T-helper 2 cell (primary cell): ENCODE measurements at regions not wholly inside any gene's neighbourhood (a gene's known extent, or its start where the extent isn't known, plus 50 kb on each side); places are given as distances from the start of the nearest gene placed in this dataset.
A peak's percentile ranks its signal among the peaks of the same experiment; 100 is the strongest.

Experiments used
- DNase-seq, 5 experiments: peaks; one replicate each; pipeline versions ENCODE4 v3.0.0 to v3.0.0-alpha.2; 2012 to 2022

DNA sequence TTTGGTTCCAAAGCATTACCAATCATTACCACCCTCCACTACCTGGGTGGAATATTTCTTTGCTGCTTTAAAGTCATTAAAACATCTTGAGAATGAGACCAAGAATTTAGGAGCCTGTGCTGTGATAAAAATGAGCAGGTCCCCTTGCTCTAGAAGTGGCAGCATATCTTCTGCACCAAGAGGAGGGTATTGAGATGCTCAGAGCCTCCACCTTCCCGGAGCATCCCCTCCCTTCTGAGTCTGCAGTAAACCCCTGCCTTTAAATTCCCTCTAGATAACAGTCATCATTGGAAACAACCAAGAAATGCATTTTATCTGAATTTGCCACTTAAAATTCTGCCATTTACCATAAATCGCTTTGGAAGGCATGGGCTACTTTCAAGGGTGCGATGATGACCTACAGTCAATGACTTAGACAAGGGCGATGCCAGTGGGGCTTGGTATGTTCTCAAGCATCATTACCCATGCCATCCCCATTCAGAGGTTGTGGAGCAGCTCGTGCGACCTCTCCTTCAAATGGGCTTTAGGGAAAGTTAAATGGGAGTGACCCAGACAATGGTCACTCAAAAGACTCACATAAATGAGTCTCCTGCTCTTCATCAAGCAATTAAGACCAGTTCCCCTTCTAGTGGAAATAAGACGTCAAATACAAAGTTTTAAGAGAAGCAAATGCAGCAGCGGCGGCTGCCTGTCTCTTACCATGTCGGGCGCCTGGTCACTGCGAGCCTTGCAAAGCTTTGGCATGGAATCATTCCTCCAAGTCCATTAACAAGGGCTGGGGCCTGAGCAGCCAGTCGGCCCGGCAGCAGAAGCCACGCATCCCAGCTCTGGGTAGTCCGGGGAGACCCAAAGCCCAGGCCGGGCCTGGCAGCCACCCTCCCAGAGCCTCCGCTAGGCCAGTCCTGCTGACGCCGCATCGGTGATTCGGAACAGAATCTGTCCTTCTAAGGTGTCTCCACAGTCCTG is 334.5 kb downstream of the TMEM121 start:
- DNase-seq = peak in 3 of 5 experiments; percentile 0 to 7 (median 4)

DNA sequence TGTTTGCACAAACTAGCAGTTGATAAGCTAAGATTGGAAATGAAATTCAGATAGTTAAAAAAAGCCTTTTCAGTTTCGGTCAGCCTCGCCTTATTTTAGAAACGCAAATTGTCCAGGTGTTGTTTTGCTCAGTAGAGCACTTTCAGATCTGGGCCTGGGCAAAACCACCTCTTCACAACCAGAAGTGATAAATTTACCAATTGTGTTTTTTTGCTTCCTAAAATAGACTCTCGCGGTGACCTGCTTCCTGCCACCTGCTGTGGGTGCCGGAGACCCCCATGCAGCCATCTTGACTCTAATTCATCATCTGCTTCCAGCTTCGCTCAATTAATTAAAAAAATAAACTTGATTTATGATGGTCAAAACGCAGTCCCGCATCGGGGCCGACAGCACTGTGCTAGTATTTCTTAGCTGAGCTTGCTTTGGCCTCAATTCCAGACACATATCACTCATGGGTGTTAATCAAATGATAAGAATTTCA is 335.6 kb downstream of the TMEM121 start:
- DNase-seq = peak in 3 of 5 experiments; percentile 0 to 79 (median 4)

DNA sequence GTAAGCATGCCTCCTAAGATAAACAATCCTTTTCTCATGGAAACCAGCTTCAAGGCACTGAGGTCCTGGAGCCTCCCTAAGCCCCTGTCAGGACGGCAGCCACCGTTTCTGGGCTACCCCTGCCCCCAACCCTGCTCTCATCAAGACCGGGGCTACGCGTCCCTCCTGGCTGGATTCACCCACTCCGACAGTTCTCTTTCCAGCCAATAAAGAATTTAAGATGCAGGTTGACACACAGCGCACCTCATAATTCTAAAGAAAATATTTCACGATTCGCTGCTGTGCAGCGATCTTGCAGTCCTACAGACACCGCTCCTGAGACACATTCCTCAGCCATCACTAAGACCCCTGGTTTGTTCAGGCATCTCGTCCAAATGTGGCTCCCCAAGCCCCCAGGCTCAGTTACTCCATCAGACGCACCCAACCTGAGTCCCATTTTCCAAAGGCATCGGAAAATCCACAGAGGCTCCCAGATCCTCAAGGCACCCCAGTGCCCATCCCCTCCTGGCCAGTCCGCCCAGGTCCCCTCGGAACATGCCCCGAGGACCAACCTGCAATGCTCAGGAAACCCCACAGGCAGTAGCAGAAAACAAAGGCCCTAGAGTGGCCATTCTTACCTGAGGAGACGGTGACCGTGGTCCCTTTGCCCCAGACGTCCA is 336.3 kb downstream of the TMEM121 start:
- DNase-seq = peak in 2 of 5 experiments; percentile 0 to 1

DNA sequence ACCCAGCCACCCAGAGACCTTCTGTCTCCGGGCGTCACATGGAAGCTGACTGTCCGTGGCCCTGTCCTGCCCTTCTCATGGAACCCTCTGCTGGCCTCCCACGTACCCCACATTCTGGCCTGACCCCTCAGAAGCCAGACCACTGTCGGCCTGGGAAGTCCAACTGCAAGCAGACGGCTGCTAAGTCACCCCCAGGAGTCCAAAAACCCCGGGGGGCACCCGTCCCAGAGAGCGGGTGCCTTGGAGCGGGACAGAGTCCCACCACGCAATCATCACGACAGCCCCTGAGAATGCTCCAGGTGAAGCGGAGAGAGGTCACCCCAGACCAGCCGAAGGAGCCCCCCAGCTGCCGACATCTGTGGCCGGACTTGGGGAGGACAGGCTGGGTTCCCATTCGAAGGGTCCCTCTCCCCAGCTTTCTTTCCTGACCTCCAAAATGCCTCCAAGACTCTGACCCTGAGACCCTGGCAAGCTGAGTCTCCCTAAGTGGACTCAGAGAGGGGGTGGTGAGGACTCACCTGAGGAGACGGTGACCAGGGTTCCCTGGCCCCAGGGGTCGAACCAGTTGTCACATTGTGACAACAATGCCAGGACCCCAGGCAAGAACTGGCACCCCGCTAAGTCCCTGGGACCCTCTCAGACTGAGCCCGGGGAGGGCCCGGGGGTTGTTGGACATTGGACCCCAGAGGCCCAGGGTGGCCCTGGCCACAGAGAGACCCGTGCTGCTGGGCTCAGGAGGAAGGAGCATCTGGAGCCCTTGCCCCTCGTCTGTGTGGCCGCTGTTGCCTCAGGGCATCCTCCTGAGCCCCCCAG is 337.1 kb downstream of the TMEM121 start:
- DNase-seq = peak in 2 of 5 experiments; percentile 0 to 1

DNA sequence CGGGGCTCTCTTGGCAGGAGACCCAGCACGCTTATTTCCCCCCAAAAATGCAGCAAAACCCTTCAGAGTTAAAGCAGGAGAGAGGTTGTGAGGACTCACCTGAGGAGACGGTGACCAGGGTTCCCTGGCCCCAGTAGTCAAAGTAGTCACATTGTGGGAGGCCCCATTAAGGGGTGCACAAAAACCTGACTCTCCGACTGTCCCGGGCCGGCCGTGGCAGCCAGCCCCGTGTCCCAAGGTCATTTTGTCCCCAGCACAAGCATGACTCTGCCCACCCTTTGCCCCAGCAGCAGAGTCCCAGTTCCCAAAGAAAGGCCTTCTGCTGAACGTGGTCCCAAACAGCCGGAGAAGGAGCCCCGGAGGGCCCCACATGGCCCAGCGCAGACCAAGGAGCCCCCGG is 337.7 kb downstream of the TMEM121 start:
- DNase-seq = peak in 1 of 5 experiments; percentile 1

DNA sequence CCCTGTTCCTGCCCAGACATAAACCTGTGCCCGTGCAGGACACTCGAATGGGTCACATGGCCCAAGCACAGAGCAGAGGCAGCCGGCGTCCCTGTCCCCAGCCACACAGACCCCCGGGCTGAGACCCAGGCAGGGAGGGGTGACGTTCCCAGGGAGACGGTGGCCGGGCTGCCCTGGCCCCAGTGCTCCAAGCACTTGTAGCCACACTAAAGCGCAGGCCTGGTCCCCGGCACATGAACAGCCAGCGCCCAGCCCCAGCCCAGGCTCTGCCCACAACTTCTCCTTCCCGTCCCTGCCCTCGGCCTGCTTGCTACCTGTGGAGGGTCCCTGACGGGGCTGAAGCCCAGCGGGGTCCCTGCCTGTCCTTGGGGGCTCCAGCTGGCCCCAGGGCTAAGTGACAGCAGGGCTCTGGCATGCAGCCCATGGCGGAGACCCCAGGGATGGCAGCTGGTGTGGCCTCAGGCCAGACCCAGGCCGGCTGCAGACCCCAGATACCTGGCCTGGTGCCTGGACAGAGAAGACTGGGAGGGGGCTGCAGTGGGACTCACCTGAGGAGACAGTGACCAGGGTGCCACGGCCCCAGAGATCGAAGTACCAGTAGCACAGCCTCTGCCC is 338.4 kb downstream of the TMEM121 start:
- peak in 3 of 5 experiments; percentile 0 to 8 (median 3) for DNase-seq

DNA sequence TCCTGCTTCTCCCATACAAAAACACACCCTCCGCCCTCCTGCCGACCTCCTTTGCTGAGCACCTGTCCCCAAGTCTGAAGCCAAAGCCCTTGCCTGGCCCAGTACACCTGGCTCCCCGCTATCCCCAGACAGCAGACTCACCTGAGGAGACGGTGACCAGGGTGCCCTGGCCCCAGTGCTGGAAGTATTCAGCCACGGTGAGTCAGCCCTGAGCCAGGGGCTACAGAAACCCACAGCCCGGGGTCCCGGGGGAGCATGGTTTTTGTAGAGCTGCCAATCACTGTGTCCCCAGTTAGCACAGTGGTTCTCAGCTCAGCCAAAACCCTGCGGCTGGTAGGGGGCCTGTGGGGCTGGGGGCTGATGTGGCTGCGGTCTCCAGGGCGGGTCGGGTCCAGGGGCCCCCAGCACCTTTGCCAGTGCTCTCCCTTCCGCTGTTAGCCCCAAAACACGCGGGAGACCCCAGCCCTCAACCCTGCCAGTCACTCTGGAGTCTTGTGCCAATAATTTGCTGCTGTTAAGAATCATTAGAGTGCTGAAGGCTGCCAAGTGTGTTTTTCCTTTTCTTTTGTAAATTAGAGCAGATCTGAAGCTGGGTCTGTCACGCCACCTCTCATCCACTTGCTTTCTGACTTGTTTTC is 339.0 kb downstream of the TMEM121 start:
- DNase-seq = peak in 2 of 5 experiments; percentile 0 to 1

DNA sequence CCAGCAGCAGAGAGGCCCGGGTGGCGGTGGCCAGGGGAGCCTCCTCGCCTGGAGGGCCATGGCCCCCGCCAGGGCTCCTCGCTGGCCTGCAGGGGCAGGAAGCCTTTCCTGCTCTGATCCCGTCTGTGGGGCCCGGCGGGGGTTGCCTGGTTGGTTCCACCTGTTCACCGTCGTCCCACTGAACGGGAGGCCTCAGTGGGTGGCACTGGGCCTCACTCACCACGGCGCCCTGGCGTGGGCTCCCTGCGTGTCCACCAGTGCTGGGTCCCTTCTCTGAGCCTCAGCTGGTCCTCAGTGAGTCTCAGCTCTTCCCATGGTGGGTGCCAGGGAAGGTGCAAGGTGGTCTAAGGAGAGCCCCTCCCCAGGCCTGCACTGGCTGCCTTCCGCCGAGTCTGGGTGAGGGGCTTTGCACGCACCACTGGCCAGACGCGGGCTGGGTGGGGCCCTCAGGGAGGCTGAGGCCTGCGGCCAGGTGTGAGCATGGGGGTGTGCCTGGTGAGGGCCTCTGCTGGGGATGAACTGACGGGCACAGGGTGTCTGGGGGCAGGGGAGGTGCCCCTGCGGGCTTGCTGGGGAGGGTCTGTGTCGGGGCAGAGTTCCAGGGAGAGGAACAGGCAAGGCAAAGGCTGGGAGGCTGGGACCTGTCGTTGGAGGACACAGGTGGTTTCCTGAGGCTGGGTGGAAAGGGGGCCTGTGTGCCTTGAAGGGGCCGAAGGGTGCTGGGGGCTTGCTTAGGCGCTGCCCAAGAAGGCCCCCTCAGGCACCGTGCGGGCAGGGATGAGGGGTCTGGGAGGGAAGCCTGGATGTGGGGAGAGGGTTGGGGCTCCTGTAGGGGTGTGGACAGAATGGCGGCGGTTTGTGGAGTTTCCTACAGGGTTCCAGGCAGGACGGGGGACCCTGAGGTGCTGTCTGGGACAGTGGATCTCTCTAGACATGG is 339.8 kb downstream of the TMEM121 start:
- DNase-seq = peak in 1 of 5 experiments; percentile 2

DNA sequence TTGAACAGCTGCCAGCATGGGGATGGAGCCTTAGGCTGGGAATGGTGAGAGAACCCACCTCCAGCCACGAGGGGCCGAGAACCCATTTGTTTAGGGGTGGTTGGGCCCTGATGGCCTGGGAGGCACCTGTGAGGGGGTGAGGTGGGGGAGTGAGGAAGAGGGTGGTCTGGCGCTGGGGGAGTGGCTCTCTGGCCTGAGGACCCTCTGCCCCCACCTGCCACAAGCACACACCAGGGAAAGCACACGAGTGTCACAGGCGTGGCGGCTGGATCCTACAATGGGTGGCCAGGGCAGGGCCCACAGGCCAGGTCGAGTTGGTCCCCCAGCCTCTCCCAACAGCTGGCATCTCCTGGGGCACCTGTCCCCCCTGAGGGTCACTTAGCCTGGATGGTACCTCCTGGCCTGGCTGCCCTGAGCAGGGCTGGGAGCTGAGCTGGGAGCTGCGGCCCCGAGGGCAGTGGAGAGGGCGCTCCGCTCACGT is 340.5 kb downstream of the TMEM121 start:
- peak in 1 of 5 experiments; percentile 1 for DNase-seq

DNA sequence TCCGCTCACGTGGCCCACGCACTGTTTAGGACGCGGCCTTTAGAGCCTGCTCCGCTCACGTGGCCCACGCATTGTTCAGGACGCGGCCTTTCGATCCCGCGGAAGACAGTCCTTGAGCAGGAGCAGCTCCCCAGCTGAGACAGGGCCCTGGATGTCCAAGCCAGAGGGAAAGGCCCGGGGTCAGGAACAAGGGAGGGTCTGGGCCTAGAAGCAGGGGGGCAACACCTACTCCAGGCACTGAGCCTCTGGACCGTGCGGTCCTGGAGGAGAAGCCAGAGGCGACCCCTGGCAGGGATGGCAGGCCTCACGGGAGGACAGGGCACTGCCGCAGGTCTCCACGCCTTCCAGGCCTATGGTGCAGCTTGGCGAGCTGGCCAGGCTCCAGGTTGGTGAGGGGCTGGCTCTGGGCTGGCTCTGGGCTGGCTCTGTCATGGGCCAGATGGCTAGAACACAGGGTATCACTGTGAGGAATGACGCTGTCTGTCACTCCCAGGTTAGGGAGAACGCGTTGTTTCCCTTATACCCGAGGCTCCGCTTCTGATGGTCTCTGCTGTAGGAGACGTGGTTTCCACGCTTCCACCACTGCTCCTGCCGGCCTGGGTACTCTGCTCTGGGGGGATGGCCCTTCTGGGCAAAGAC is 341.7 kb downstream of the TMEM121 start:
- peak in 1 of 5 experiments; percentile 6 for DNase-seq

DNA sequence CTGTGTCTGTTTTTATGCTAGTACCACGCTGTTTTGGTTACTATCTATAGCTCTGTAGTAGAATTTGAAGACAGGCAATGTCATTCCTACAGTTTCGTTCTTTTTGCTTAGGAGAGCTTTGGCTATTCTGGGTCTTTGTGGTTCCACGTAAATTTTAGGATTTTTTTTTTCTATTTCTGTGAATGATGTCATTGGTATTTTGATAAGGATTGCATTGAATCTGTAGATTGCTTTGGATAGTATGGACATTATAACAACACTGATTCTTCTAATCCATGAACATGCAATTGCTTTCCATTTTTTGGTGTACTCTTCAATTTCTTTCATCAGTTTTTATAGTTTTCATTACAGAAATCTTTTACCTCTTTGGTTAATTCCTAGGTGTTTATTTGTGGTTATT is 345.2 kb downstream of the TMEM121 start:
- no peak for DNase-seq

DNA sequence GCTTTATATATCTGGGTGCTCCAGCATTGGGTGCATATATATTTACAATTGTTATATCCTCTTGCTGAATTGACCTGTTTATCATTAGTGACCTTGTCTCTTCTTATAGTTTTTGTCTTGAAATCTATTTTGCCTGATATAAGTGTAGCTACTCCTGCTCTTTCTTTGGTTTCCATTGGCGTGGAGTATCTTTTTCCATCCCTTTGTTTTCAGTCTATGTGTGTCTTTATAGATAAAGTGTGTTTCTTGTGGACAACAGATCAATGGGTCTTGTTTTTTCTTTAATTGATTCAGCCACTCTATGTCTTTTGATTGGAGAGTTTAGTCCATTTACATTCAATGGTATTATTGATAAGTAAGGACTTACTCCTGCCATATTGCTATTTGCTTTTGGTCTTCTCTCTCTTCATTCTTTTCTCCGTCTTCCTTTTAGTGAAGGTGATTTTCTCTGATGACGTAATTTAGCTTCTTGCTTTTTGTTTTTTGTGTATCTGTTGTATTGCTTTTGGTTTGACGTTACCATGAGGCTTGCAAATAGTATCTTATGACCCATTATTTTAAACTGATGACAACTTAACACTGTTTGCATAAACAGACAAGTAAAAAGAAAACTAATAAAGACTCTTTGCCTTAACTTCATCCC is 347.6 kb downstream of the TMEM121 start:
- DNase-seq = no peak

DNA sequence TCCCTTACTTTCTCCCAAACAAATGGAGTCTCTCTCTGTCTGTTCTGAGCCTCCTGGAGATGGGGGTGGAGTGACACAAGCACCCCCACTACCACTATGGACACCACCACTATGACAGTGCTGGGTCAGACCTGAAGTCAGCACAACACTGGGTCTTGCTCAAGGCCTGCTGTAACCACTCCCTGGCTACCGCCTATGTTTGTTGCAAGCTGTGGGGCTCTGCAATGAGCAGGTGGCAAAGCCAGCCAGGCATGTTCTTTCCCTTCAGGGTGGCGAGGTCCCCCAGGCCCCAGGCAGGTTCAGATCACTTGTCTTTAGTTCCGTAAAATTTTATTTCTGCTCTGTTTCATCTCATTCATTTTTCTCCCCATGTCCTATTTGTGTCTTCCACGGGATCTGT is 349.8 kb downstream of the TMEM121 start:
- DNase-seq = peak in 2 of 5 experiments; percentile 0 to 2

DNA sequence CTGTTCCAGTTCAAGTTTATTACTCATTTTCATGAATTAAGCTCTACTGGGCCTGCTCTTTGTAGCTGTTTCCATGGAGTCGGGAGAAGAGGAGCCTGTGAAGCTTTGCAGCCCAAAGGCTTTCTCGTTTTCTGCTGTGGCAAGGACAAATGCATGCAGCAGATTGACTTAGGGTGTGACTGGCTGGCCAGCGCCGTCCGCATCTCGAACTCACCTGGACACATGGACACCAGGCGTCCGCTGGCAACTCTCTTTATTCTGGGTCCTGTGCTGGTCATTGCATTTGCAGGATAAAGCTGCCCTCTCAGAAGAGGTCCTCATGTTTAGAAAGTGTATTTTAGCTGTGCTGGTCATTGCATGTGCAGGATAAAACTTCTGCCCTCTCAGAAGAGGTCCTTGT is 350.4 kb downstream of the TMEM121 start:
- no peak for DNase-seq

DNA sequence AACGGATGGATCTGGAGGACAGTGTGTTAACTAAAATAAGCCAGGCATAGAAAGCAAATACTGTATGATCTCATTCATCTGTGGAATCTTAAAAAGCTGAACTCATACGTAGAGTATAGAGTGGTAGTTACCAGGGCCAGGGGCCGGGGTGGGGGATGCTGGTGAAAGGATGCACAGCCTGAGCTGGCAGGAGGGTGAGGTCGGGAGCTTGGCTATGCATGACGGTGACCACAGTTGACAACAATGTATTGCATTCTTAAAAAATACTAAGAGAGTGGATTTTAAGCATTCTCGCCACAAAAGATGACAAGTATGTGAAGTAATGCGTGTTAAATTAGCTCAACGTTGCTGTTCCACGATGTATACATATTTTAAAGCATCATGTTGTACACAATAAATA is 351.3 kb downstream of the TMEM121 start:
- DNase-seq = no peak

DNA sequence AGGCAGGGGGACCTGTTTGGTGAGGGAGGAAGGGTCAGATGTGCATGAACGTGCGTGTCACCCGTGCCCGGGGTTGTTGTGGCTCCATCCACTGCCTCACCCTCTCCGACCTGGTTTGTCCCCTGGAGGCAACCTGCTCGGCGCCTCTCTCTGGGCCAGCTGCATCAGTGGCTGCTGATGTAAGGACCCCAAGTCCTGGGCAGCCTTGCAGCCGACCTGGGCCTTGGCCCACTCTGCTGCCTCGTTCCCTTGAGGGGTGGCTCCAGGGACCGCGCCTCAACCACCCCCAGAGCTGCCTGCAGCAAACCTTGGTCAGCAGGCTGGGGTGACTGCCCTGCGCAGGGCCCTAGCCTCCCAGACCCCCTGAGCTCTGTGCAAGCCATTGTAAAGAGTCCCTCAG is 351.7 kb downstream of the TMEM121 start:
- DNase-seq = peak in 2 of 5 experiments; percentile 2 to 6

DNA sequence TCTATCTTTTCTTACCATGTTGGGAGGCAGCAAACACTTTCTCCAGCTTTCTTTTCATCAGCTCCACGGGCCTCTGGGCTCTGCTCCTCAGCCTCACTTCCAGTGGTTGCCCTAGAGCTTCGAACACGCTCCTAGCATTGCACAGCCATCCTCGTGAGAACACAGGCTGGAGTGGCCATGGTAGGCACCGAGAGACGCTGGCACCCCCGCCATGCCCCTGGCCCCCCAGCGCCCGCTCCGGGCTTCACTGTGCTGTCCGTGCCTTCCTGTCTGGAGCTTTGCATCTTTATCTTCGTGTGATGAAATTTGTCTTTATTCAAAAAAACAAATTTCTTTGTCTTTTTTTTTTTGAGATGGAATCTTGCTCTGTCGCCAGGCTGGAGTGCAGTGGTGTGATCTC is 352.2 kb downstream of the TMEM121 start:
- no peak for DNase-seq

DNA sequence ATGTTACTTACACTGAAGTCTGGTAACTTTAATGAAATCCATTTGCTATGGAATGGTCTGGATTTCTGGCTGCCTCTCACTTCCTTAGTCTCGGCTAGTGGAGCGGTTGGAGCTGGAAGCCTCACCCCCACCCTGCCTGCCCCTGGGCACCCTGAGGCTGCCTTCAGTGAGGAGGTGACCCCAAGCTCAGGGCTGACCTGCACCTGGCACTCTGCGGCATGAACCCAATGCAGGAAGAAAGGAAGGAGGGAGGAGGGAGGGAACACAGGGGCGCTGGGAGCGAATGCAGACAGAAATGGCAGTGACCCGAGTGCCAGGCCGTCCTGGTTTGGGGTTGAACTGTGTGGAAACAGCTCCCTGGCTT is 353.1 kb downstream of the TMEM121 start:
- DNase-seq = peak in 2 of 5 experiments; percentile 0 to 1

DNA sequence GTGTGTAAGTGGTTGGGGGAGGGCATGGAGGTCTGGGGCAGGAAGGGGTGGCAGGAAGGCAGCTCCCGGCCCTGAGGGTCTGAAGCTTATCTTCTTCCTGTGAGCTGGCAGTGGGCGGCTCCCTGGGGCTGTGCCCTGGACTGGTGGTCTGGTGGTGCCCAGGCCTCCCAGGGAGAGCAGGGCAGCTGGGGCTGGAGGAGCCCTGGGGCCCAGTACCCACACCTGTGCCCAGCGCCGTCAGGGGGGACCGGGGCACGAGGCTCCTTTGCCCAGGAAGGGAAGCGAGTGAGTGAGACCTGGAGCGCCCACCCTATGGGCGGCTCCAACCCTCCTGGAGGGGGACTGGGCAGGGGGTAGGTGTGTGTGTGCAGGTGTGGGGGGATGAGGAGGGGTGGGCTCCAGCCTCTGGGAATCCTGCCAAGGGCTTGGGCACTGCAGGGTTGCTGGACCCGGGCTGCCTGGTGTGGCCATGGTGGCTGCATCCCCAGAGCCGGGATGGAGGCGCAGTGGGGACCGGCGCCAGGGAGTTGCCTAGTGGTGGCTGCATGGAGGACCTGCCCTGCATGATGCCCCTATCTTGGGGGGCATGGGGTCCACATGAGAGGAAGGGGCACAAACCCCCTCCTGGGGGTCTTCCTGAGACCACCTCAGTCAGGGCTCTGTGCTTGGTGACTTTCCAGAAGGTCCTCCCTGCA is 353.6 kb downstream of the TMEM121 start:
- DNase-seq = peak in 3 of 5 experiments; percentile 0 to 3 (median 2)
